SK-N-SH (cell line): ENCODE measurements at regions not wholly inside any gene's neighbourhood (a gene's known extent, or its start where the extent isn't known, plus 50 kb on each side); places are given as distances from the start of the nearest gene placed in this dataset.

Experiments
- CTCF ChIP-seq: fragments of 200-600 bp; sonication (generic); IDR thresholded peaks from 2 replicates; pipeline ENCODE4 v1.6.1; 2017; ENCODE audit warnings: antibody characterized with exemption, mild to moderate bottlenecking, moderate library complexity
- EP300 ChIP-seq, 2 experiments: IDR thresholded peaks; 2 replicates each; pipeline versions ENCODE4 v1.4.0 to v1.6.1; 2012; ENCODE audit warnings: borderline replicate concordance in 1 of 2, low read depth in 1 of 2, low read length in 1 of 2
- FOXM1 ChIP-seq: IDR thresholded peaks from 2 replicates; pipeline ENCODE4 v1.4.0; 2012; ENCODE audit warnings: low read depth, mild to moderate bottlenecking
- MAX ChIP-seq: IDR thresholded peaks from 2 replicates; pipeline ENCODE4 v1.4.0; 2012; ENCODE audit warnings: low read depth
- RAD21 ChIP-seq: IDR thresholded peaks from 2 replicates; pipeline ENCODE4 v1.6.1; 2012; ENCODE audit warnings: mild to moderate bottlenecking, low read length
- TAF1 ChIP-seq: IDR thresholded peaks from 2 replicates; pipeline ENCODE4 v1.6.1; 2012; ENCODE audit warnings: low read depth, mild to moderate bottlenecking, low read length, moderate library complexity, borderline replicate concordance
- USF1 ChIP-seq: IDR thresholded peaks from 2 replicates; pipeline ENCODE4 v1.4.0; 2012; ENCODE audit warnings: low read depth, borderline replicate concordance

- no peak for TF ChIP-seq TAF1
- no peak for TF ChIP-seq CTCF
- TF ChIP-seq RAD21: no peak
- TF ChIP-seq USF1: no peak
- no peak for TF ChIP-seq MAX
- TF ChIP-seq EP300 (IDR thresholded peaks at IDR 0.05; ENCODE audit: borderline replicate concordance in 1 of 2, low read depth in 1 of 2, low read length in 1 of 2): no peak
- TF ChIP-seq FOXM1: no peak
These were observed 264.0 kb downstream of the SEC16B start for GRCh38 chr1:177705839-177706238.
